SK-N-SH (cell line): ENCODE measurements at regions not wholly inside any gene's neighbourhood (a gene's known extent, or its start where the extent isn't known, plus 50 kb on each side); places are given as distances from the start of the nearest gene placed in this dataset.
"Not testable (repeated sequence)": the region's sequence is repeated elsewhere in the genome, so short reads cannot be mapped to it uniquely, and the experiment has no call there.

ENCODE experiments used
- CTCF ChIP-seq: fragments of 200-600 bp; sonication (generic); IDR thresholded peaks from 2 replicates; pipeline ENCODE4 v1.6.1; 2017; ENCODE audit warnings: antibody characterized with exemption, mild to moderate bottlenecking, moderate library complexity
- MXI1 ChIP-seq: IDR thresholded peaks from 2 replicates; pipeline ENCODE4 v1.6.1; 2012; ENCODE audit warnings: mild to moderate bottlenecking, low read depth, low read length, improper control_type of control experiment
- NFIC ChIP-seq: IDR thresholded peaks from 2 replicates; pipeline ENCODE4 v1.4.0; 2012; ENCODE audit warnings: borderline replicate concordance
- NRF1 ChIP-seq: IDR thresholded peaks from 2 replicates; pipeline ENCODE4 v1.6.1; 2012; ENCODE audit warnings: low read depth, mild to moderate bottlenecking, low read length
- PBX3 ChIP-seq: IDR thresholded peaks from 2 replicates; pipeline ENCODE4; 2012
- POLR2AphosphoS5 ChIP-seq: IDR thresholded peaks from 2 replicates; pipeline ENCODE4 v1.6.1; 2012; ENCODE audit warnings: low read depth, low read length
- RCOR1 ChIP-seq: fragments of 150-350 bp; IDR thresholded peaks from 2 replicates; pipeline ENCODE4 v1.6.1; 2017; ENCODE audit warnings: antibody characterized with exemption, low read length
- RFX5 ChIP-seq: IDR thresholded peaks from 2 replicates; pipeline ENCODE4 v1.6.1; 2012; ENCODE audit warnings: mild to moderate bottlenecking, improper control_type of control experiment, low read length
- SMC3 ChIP-seq: IDR thresholded peaks from 2 replicates; pipeline ENCODE4 v1.6.1; 2012; ENCODE audit warnings: low read depth, low read length, improper control_type of control experiment
- YY1 ChIP-seq: IDR thresholded peaks from 2 replicates; pipeline ENCODE4 v1.4.0; 2012; ENCODE audit warnings: low read depth, mild to moderate bottlenecking

- not testable (repeated sequence) for TF ChIP-seq PBX3, MXI1, YY1, CTCF, NFIC, RCOR1, POLR2AphosphoS5, RFX5, NRF1, SMC3
Measured at GRCh38 chr17:15847447-15848229, 97.3 kb upstream of the ADORA2B start.
